Astrocyte of the cerebellum (primary cell): ENCODE measurements at regions not wholly inside any gene's neighbourhood (a gene's known extent, or its start where the extent isn't known, plus 50 kb on each side); places are given as distances from the start of the nearest gene placed in this dataset.
A peak's percentile ranks its signal among the peaks of the same experiment; 100 is the strongest.

Experiments used
- DNase-seq: peaks from one replicate; pipeline ENCODE4 v3.0.0-alpha.2; 2011; ENCODE audit warnings: low read depth
- H3K4me3 ChIP-seq: 2 replicates; pipeline ENCODE4 v1.5.1; 2011; ENCODE audit warnings: mild to moderate bottlenecking, low read depth, low read length, moderate library complexity
- CTCF ChIP-seq: IDR thresholded peaks from 2 replicates; pipeline ENCODE4 v1.5.1; 2012; ENCODE audit warnings: low read length, low read depth, moderate library complexity, mild to moderate bottlenecking; ENCODE audit errors: missing control alignments
- in situ Hi-C: cut with HindIII; loops from 2 replicates; pipeline ENCODE4 v1.10.0; 2017; ENCODE audit warnings: low sequenced_read_pairs

GRCh38 chr18:65359479-65359878 is 391.3 kb upstream of the CDH7 start:
- in situ Hi-C loops, result no loop called here

GRCh38 chr18:65358306-65358705 is 392.5 kb upstream of the CDH7 start:
- no peak for TF ChIP-seq CTCF
- H3K4me3 ChIP-seq, result no peak overlapping the region
- DNase-seq, result no peak
- in situ Hi-C loops, result no loop called here

More at GRCh38 chr18:65359479-65359878, 391.3 kb upstream of the CDH7 start:
- H3K4me3 ChIP-seq, result no peak overlapping the region
- DNase-seq, result no peak
- TF ChIP-seq CTCF, result no peak

- peak; percentile 15 for DNase-seq
- no peak overlapping the region for H3K4me3 ChIP-seq
- TF ChIP-seq CTCF, result no peak
- in situ Hi-C loops, result no loop called here
Measured at GRCh38 chr18:65352186-65352585, 398.6 kb upstream of the CDH7 start.

- TF ChIP-seq CTCF, result no peak
- DNase-seq, result no peak
- in situ Hi-C loops, result no loop called here
Measured at GRCh38 chr18:65349635-65350034, 401.2 kb upstream of the CDH7 start.

GRCh38 chr18:65347446-65347845 is 403.4 kb upstream of the CDH7 start:
- no peak for DNase-seq
- H3K4me3 ChIP-seq, result no peak overlapping the region
- in situ Hi-C loops, result no loop called here
- TF ChIP-seq CTCF, result no peak

More at GRCh38 chr18:65349635-65350034, 401.2 kb upstream of the CDH7 start:
- H3K4me3 ChIP-seq, result no peak overlapping the region

GRCh38 chr18:65346086-65346485 is 404.7 kb upstream of the CDH7 start:
- TF ChIP-seq CTCF, result no peak
- no peak overlapping the region for H3K4me3 ChIP-seq
- no peak for DNase-seq
- in situ Hi-C loops, result no loop called here

GRCh38 chr18:65343571-65343970 is 407.2 kb upstream of the CDH7 start:
- no peak for DNase-seq
- in situ Hi-C loops, result no loop called here
- no peak overlapping the region for H3K4me3 ChIP-seq
- no peak for TF ChIP-seq CTCF
